SK-N-SH (cell line): ENCODE measurements at regions not wholly inside any gene's neighbourhood (a gene's known extent, or its start where the extent isn't known, plus 50 kb on each side); places are given as distances from the start of the nearest gene placed in this dataset.

Source experiments
- CTCF ChIA-PET: fragments of 300-600, 350-600 bp; formaldehyde crosslinking; extraction: SDS; loops from one replicate; lab custom pipeline; 2021; lab: Yijun Ruan, JAX
- POLR2A ChIA-PET: fragments of 350-600 bp; sonication (Branson Sonifier 250); formaldehyde crosslinking; extraction: SDS; loops from one replicate; lab custom pipeline; 2020; ENCODE audit warnings: antibody characterized with exemption, inconsistent platforms; lab: Yijun Ruan, JAX
- DNase-seq: peaks from one replicate; pipeline ENCODE4 v3.0.0; 2012
- H2AFZ ChIP-seq: fragments of 200-600 bp; sonication (generic); 2 replicates; pipeline ENCODE4 v1.8.1; 2016; ENCODE audit warnings: antibody characterized with exemption, mild to moderate bottlenecking, low read depth
- H3F3A ChIP-seq: fragments of 200-600 bp; sonication (generic); replicated peaks from 2 replicates; pipeline ENCODE3; 2016; ENCODE audit warnings: antibody characterized with exemption, mild to moderate bottlenecking; ENCODE audit not compliant: insufficient read depth
- H3K27ac ChIP-seq, 2 experiments: fragments of 200-500 bp in 1 of 2; fragments of 200-600 bp in 1 of 2; sonication (Bioruptor generic) in 1 of 2; sonication (generic), shearing (Covaris generic) in 1 of 2; 2 replicates each; pipeline versions ENCODE4 v1.5.1 to v1.6.1; 2014 to 2016; ENCODE audit warnings: low read depth in 2 of 2, inconsistent platforms in 1 of 2, low read length in 1 of 2, mild to moderate bottlenecking in 1 of 2, mixed read lengths in 1 of 2
- H3K27me3 ChIP-seq: fragments of 200-600 bp; sonication (generic), shearing (Covaris generic); 2 replicates; pipeline ENCODE4 v1.6.1; 2016; ENCODE audit warnings: mixed run types; ENCODE audit not compliant: insufficient read depth
- H3K36me3 ChIP-seq, 2 experiments: fragments of 200-500 bp in 1 of 2; fragments of 200-600 bp in 1 of 2; sonication (Bioruptor generic) in 1 of 2; sonication (generic) in 1 of 2; replicated peaks in 1 of 2; 2 replicates each; pipeline versions ENCODE3 to v1.5.1; 2014 to 2016; ENCODE audit warnings: low read length in 1 of 2, mild to moderate bottlenecking in 1 of 2; ENCODE audit not compliant: insufficient read depth in 2 of 2, control insufficient read depth in 1 of 2
- H3K4me1 ChIP-seq, 2 experiments: fragments of 200-500 bp in 1 of 2; fragments of 200-600 bp in 1 of 2; sonication (Bioruptor generic) in 1 of 2; sonication (generic), shearing (Covaris generic) in 1 of 2; 2 replicates each; pipeline versions ENCODE4 v1.5.1 to v1.6.1; 2014 to 2016; ENCODE audit warnings: low read depth in 1 of 2, low read length in 1 of 2, mixed run types in 1 of 2; ENCODE audit not compliant: insufficient read depth in 2 of 2, control insufficient read depth in 1 of 2
- H3K4me2 ChIP-seq: fragments of 200-600 bp; sonication (generic), shearing (Covaris generic); 2 replicates; pipeline ENCODE4 v1.6.1; 2017; ENCODE audit warnings: mixed run types
- H3K4me3 ChIP-seq, 2 experiments: fragments of 200-500 bp in 1 of 2; fragments of 200-600 bp in 1 of 2; sonication (Bioruptor generic) in 1 of 2; sonication (generic), shearing (Covaris generic) in 1 of 2; 2 replicates each; pipeline versions ENCODE4 v1.5.1 to v1.8.1; 2014 to 2016; ENCODE audit warnings: low read depth in 2 of 2, inconsistent platforms in 1 of 2, low read length in 1 of 2, mild to moderate bottlenecking in 1 of 2, mixed read lengths in 1 of 2, moderate library complexity in 1 of 2
- H3K79me2 ChIP-seq: fragments of 200-600 bp; sonication (generic); 2 replicates; pipeline ENCODE4 v1.8.1; 2017; ENCODE audit warnings: mild to moderate bottlenecking; ENCODE audit not compliant: insufficient read depth
- H3K9ac ChIP-seq: fragments of 200-600 bp; sonication (generic); 2 replicates; pipeline ENCODE4 v1.6.1; 2017; ENCODE audit warnings: mixed run types
- H3K9me2 ChIP-seq: fragments of 200-600 bp; sonication (generic); 2 replicates; pipeline ENCODE4 v1.6.1; 2017; ENCODE audit warnings: mixed run types
- H3K9me3 ChIP-seq: fragments of 200-600 bp; sonication (generic); 2 replicates; pipeline ENCODE4 v1.6.1; 2017; ENCODE audit warnings: mixed run types, mild to moderate bottlenecking, moderate library complexity
- H4K20me1 ChIP-seq: fragments of 200-600 bp; sonication (generic); 2 replicates; pipeline ENCODE4 v1.6.1; 2017; ENCODE audit warnings: mild to moderate bottlenecking, mixed run types; ENCODE audit not compliant: insufficient read depth
- EZH2phosphoT487 ChIP-seq: fragments of 200-600 bp; sonication (generic); IDR thresholded peaks from 2 replicates; pipeline ENCODE4 v1.6.1; 2017; ENCODE audit warnings: low read depth, mixed run types, mild to moderate bottlenecking, antibody characterized with exemption, moderate library complexity, borderline replicate concordance
- FOSL2 ChIP-seq: IDR thresholded peaks from 2 replicates; pipeline ENCODE4 v1.4.0; 2012; ENCODE audit warnings: low read depth, mild to moderate bottlenecking, moderate library complexity, borderline replicate concordance
- FOXJ3 ChIP-seq: sonication (generic); formaldehyde crosslinking; IDR thresholded peaks from 2 replicates; pipeline ENCODE4 v1.5.1; 2020; ENCODE audit warnings: mild to moderate bottlenecking, missing genetic modification reagents
- FOXM1 ChIP-seq: IDR thresholded peaks from 2 replicates; pipeline ENCODE4 v1.4.0; 2012; ENCODE audit warnings: low read depth, mild to moderate bottlenecking
- IRF3 ChIP-seq: fragments of 150-350 bp; IDR thresholded peaks from 2 replicates; pipeline ENCODE4 v1.6.1; 2016; ENCODE audit warnings: mild to moderate bottlenecking, low read depth, low read length
- JUND ChIP-seq: IDR thresholded peaks from 2 replicates; pipeline ENCODE4 v1.4.0; 2012
- MXI1 ChIP-seq: IDR thresholded peaks from 2 replicates; pipeline ENCODE4 v1.6.1; 2012; ENCODE audit warnings: mild to moderate bottlenecking, low read depth, low read length, improper control_type of control experiment
- NFIC ChIP-seq: IDR thresholded peaks from 2 replicates; pipeline ENCODE4 v1.4.0; 2012; ENCODE audit warnings: borderline replicate concordance
- POLR2AphosphoS5 ChIP-seq: IDR thresholded peaks from 2 replicates; pipeline ENCODE4 v1.6.1; 2012; ENCODE audit warnings: low read depth, low read length
- RCOR1 ChIP-seq: fragments of 150-350 bp; IDR thresholded peaks from 2 replicates; pipeline ENCODE4 v1.6.1; 2017; ENCODE audit warnings: antibody characterized with exemption, low read length
- REST ChIP-seq: IDR thresholded peaks from 2 replicates; pipeline ENCODE4 v1.6.1; 2012; ENCODE audit warnings: mild to moderate bottlenecking, low read depth, low read length, moderate library complexity
- RXRA ChIP-seq: IDR thresholded peaks from 2 replicates; pipeline ENCODE4 v1.4.0; 2012; ENCODE audit warnings: low read depth, mild to moderate bottlenecking, borderline replicate concordance
- SIN3A ChIP-seq: IDR thresholded peaks from 2 replicates; pipeline ENCODE4 v1.6.1; 2012; ENCODE audit warnings: low read depth, mild to moderate bottlenecking, low read length, moderate library complexity, borderline replicate concordance
- TEAD4 ChIP-seq: IDR thresholded peaks from 2 replicates; pipeline ENCODE4 v1.4.0; 2012; ENCODE audit warnings: mild to moderate bottlenecking, borderline replicate concordance; ENCODE audit not compliant: insufficient read depth
- USF1 ChIP-seq: IDR thresholded peaks from 2 replicates; pipeline ENCODE4 v1.4.0; 2012; ENCODE audit warnings: low read depth, borderline replicate concordance
- ZBTB33 ChIP-seq: IDR thresholded peaks from 2 replicates; pipeline ENCODE4 v1.4.0; 2012; ENCODE audit warnings: low read depth, borderline replicate concordance
- WGBS: methylation state at CpG from one replicate; pipeline ENCODE4 v1.1.6; 2017; ENCODE audit warnings: low lambda C conversion rate; 5-methylcytosine and 5-hydroxymethylcytosine counted together

DNA sequence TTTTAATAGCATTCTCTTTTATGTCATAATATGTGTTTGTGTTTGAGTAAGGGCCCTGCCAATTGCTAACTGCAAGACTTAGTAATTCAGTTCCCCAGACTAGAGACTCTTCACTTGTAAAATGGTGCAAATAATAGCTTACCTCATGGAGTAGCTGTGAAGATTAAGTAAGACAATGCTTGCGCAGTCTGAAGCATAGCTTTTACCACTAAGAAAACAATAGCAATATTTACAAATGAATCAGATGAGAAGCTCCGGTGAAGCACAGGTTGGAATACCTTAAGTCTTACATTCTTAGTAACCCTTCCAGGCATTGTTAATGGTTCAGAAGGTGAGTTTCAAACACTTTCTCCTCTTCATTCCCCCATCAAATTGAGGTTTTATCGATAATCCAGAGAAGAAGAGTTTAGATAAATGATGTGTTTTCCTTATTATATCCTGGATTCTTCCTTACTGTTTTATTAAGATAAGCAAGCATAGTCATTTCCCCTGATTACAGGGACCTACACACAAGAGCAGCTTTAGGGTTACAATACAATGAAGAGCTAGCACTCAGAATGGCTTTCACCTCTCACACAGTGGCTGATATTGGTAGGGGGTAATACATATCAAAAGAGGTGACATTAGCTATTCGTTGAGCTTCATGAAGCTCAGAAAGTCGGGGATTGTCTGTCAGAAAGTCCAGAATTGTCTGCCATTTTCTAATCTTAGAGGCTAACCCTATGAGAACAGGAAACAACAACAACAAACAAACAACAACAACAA lies 96.4 kb upstream of the EDIL3 start:
- no peak overlapping the region for H3K4me2 ChIP-seq
- no peaks in the 10 kb centered on the region for H4K20me1 ChIP-seq
- POLR2A ChIA-PET, result no interaction called here
- no peaks in the 10 kb centered on the region for H3K27me3 ChIP-seq
- no peaks in the 10 kb centered on the region for H3K4me1 ChIP-seq
- no peaks in the 10 kb centered on the region for H3K9me3 ChIP-seq
- no peak overlapping the region for H3K27ac ChIP-seq
- no peaks in the 10 kb centered on the region for H3K36me3 ChIP-seq
- CTCF ChIA-PET, result no interaction called here
- no peak for DNase-seq
- TF ChIP-seq IRF3, result no peak
- TF ChIP-seq JUND, result no peak
- TF ChIP-seq TEAD4, result no peak
- TF ChIP-seq USF1, result no peak
- TF ChIP-seq MXI1, result no peak
- no peak for TF ChIP-seq POLR2AphosphoS5
- TF ChIP-seq NFIC, result no peak
- TF ChIP-seq SIN3A, result no peak
- no peak for TF ChIP-seq RXRA
- no peak for TF ChIP-seq ZBTB33
- TF ChIP-seq EZH2phosphoT487, result no peak
- TF ChIP-seq RCOR1, result no peak
- TF ChIP-seq FOXJ3 (CRISPR knock-in tag), result no peak
- no peak for TF ChIP-seq FOXM1
- no peak for TF ChIP-seq REST
- no peak for TF ChIP-seq FOSL2
- no peak overlapping the region for H3K9ac ChIP-seq
- no peaks in the 10 kb centered on the region for H3F3A ChIP-seq
- H3K4me3 ChIP-seq, result no peak overlapping the region
- 27% methylated on average over 5 of the region's 5 CpGs for WGBS
- no peaks in the 10 kb centered on the region for H3K9me2 ChIP-seq
- no peak overlapping the region for H2AFZ ChIP-seq
- H3K79me2 ChIP-seq, result no peaks in the 10 kb centered on the region
